ENCODE measurements at regions not wholly inside any gene's neighbourhood (a gene's known extent, or its start where the extent isn't known, plus 50 kb on each side); places are given as distances from the start of the nearest gene placed in this dataset.

GRCh38 chr10:10164848-10165247 is 852.8 kb upstream of the CELF2 start:
- TF ChIP-seq CTCF (IDR thresholded peaks at IDR 0.05; ENCODE audit: poor library complexity) (no peak), EZH2 (IDR thresholded peaks at IDR 0.05; ENCODE audit: borderline replicate concordance) (no peak), EZH2phosphoT487 (IDR thresholded peaks at IDR 0.05; ENCODE audit: low read depth, severe bottlenecking, unreplicated experiment) (no peak)
